ENCODE measurements at regions not wholly inside any gene's neighbourhood (a gene's known extent, or its start where the extent isn't known, plus 50 kb on each side); places are given as distances from the start of the nearest gene placed in this dataset.
A peak's percentile ranks its signal among the peaks of the same experiment; 100 is the strongest.
"Not testable (repeated sequence)": the region's sequence is repeated elsewhere in the genome, so short reads cannot be mapped to it uniquely, and the experiment has no call there.

GRCh38 chr7:20839196-20839735 lies 52.6 kb upstream of the SP8 start:
- DNase-seq = no peak

- DNase-seq = no peak
Observed at GRCh38 chr7:20839987-20840386, 53.3 kb upstream of the SP8 start.

GRCh38 chr7:20846791-20847190 lies 60.1 kb upstream of the SP8 start:
- DNase-seq = no peak

- no peak for DNase-seq
Observed at GRCh38 chr7:20858951-20859350, 72.3 kb upstream of the SP8 start.

DNA sequence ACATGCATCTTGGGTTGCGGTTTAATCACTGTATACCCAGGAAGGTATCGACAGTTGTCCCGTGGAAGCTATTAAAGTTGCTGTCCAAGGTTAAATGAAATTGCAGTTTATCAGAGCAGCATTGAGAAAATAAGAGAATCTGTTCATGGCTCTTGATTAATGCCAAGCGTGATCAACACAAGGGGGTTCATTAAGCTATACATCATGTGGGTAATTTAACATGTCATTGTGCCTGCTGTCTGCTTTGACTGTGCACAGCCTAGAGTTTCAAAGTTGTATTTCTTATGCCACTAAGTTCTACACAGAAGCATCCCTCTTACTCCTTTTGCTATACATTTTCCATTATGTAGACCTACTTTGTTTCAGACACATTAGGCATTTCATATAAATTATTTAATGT lies 74.8 kb upstream of the SP8 start:
- DNase-seq = no peak

GRCh38 chr7:20862554-20862953 lies 75.9 kb upstream of the SP8 start:
- DNase-seq = no peak

- DNase-seq = no peak
Observed at GRCh38 chr7:20864221-20864620, 77.5 kb upstream of the SP8 start.

DNA sequence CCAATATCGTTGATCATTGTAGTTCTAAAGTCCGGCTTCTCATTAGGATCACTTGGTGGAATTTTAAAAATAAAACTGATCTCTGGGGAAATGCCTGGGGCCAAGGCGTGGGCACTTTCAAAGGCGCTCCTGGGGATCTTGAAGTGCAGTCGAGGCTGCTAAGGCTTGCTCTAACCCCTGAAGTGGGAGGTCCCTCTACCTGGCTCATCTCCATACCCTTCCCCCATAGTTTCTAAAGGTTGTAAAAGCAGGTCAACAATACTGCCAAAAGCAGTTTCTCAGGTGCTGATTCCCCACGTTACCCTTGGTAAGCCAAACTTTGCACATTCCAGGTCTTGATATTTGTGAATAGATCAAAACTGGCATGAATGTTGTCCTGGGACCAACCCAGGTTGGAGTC lies 79.0 kb upstream of the SP8 start:
- DNase-seq = no peak

DNA sequence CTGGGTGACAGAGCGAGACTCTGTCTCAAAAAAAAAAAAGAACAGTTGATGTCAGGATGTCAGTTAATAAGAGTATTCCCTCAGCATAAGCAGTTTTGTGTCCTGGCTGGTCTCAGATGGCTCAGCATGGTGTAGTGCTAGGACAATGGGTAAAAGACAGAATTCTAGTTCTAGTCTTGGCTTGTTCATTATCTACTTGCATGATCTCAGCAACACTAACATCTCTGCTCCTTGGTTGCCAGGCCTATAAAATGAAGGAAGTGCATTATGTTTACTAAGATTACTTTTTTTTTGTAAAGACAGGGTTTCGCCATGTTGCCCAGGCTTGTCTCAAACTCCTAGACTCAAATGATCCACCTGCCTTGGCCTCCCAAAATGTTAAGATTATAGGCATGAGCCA lies 84.3 kb upstream of the SP8 start:
- DNase-seq = no peak

DNA sequence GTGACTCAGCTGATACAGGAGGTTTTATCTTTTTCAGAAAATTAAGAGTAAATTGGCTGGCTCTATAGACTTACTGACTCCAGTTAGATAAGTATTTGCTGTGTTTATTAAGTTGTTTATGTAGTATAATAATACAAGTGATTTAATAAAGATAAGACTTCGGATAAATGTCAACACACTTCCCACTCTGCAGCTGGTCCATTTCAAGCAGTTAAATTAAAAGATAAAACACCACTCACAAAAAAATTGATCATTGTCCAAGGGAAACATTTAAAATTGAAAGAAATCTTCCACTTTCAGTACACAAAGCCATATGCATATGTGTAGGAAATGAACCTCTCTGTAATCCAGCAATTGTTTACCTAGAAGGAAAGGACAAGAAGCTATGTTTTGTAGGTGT lies 106.1 kb upstream of the SP8 start:
- no peak for DNase-seq

- DNase-seq = no peak
Observed at GRCh38 chr7:20894806-20895205, 108.1 kb upstream of the SP8 start.

- DNase-seq = no peak
Observed at GRCh38 chr7:20895563-20895962, 108.9 kb upstream of the SP8 start.

- no peak for DNase-seq
Observed at GRCh38 chr7:20896996-20897395, 110.3 kb upstream of the SP8 start.

GRCh38 chr7:20906801-20907453 lies 120.2 kb upstream of the SP8 start:
- peak; percentile 74 for DNase-seq

GRCh38 chr7:20911081-20911480 lies 124.4 kb upstream of the SP8 start:
- DNase-seq = no peak

DNA sequence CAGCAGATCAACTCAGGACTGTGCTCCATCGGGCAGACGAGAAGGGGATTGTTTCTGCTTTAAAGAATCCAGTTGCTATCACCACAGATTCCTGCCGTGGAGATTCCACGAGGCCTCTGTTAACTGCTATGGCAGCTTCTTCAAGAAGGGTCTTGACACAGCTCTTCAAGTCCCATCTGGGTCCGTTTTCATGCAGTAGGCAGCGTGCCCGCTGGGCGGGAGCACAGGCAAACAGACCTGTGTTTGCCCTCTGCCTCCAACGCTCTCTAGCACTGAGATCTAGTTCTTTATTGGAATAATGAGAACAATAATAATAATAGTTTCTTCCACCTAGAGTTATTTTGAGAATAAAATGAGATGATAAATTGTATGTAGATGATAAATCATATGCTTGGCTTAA lies 127.2 kb upstream of the SP8 start:
- no peak for DNase-seq

GRCh38 chr7:20916311-20916710 lies 129.6 kb upstream of the SP8 start:
- no peak for DNase-seq

DNA sequence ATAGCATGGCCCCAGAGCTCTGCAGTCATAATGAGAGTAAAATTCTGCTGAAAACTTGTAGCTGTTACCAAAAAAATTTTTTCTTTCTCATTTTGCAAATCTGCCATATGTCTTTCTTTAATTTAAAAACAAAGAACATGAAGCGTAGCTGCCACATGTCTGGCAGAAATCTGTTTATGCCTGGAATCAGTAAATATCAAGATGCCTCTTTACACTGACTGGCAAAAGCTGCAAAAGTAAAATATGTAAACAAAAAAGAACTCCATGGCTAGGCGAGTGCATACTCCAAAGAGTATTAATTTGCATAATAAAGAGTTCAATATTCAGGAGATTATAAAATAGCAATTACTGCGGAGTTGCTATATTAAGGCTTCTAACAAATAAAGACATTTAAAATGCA lies 130.9 kb upstream of the SP8 start:
- no peak for DNase-seq

GRCh38 chr7:20918156-20918555 lies 131.5 kb upstream of the SP8 start:
- DNase-seq = no peak

- not testable (repeated sequence) for DNase-seq
Observed at GRCh38 chr7:20927178-20927577, 140.5 kb upstream of the SP8 start.

GRCh38 chr7:20927976-20928375 lies 141.3 kb upstream of the SP8 start:
- no peak for DNase-seq

DNA sequence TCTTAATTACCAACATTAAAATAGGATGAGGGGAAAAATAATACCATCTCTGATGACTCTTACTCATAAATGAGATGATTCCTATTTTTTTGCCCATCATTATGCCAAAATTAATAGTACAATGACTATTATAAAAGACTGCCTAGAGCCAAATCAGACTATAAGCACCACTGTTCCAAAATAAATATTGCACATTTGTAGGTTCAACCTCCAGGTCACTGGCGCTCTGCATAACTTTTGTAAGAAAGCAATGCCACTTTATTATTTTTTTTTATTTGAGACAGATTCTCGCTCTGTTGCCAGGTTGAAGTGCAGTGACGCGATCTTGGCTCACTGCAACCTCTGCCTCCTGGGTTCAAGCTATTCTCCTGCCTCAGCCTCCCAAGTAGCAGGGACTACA lies 142.5 kb upstream of the SP8 start:
- no peak for DNase-seq

DNA sequence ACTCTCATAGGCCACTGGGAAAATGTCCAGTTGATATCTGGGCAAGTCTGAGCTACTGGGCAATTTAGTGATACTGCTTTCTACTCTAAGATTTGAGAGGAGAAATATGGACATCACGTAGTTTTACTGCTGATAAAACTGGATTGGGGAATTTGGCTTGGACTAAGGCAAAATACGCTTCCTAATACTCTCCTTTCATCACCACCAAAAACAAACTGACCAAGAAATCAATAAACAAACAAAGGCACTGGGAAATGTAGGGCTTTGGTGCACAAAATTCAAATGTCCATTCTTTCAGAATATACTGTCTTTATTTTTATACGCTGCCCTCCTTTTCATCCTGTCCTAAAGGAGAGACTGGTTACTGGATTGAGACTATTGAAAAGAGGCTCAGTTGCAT lies 145.1 kb upstream of the SP8 start:
- DNase-seq = no peak

- DNase-seq = no peak
Observed at GRCh38 chr7:20932785-20933527, 146.3 kb upstream of the SP8 start.

GRCh38 chr7:20945451-20945850 lies 158.8 kb upstream of the SP8 start:
- DNase-seq = no peak
